ENCODE measurements at regions not wholly inside any gene's neighbourhood (a gene's known extent, or its start where the extent isn't known, plus 50 kb on each side); places are given as distances from the start of the nearest gene placed in this dataset.

GRCh38 chr5:120991569-120991968 is 527.5 kb downstream of the PRR16 start:
- Histone ChIP-seq H4K20me1 (ENCODE audit: insufficient read depth, low read length) (no peaks in the 10 kb centered on the region), H3K4me3 (replicated peaks in 1 of 3; ENCODE audit: insufficient read depth in 1 of 3, low read depth in 2 of 3, low read length in 3 of 3) (no peak overlapping the region), H3K9ac (ENCODE audit: insufficient read depth, low read depth, low read length) (no peak overlapping the region), H3K27ac (ENCODE audit: extremely low read length, insufficient read depth, low read length) (no peak overlapping the region), H3K27me3 (ENCODE audit: control insufficient read depth in 1 of 2, insufficient read depth in 2 of 2, low read length in 2 of 2) (no peaks in the 10 kb centered on the region), H3K9me3 (ENCODE audit: low read length) (no peaks in the 10 kb centered on the region), H2AFZ (ENCODE audit: low read length) (no peak overlapping the region), H3K4me1 (ENCODE audit: insufficient read depth, low read length) (no peaks in the 10 kb centered on the region), H3K4me2 (ENCODE audit: low read depth, low read length) (no peak overlapping the region), H3K36me3 (replicated peaks in 1 of 2; ENCODE audit: control insufficient read depth in 1 of 2, insufficient read depth in 2 of 2, low read length in 2 of 2) (no peaks in the 10 kb centered on the region), H3K79me2 (ENCODE audit: insufficient read depth, low read length) (no peaks in the 10 kb centered on the region)
- DNase-seq (ENCODE audit: low spot score) (no peak), FAIRE-seq (no peak), ATAC-seq (no peak)
- no TSS peak for BruUV-seq (replicated peaks)
- in situ Hi-C loops (cut with HindIII; ENCODE audit: extremely low pct_ligation_motif_present, low pct_unique_long_range_greater_than_20kb) (no loop called here), intact Hi-C loops (cut with micrococcal nuclease; ENCODE audit: unreplicated experiment) (no loop called here)
- TF ChIP-seq ARNT (IDR thresholded peaks at IDR 0.05) (no peak), HOMEZ (CRISPR knock-in tag; IDR thresholded peaks at IDR 0.05; ENCODE audit: low read depth) (no peak), ZNF773 (CRISPR knock-in tag; IDR thresholded peaks at IDR 0.05; ENCODE audit: borderline replicate concordance) (no peak), IRF2 (CRISPR knock-in tag; IDR thresholded peaks at IDR 0.05) (no peak), HDAC1 (CRISPR knock-in tag; IDR thresholded peaks at IDR 0.05) (no peak), ZNF180 (CRISPR knock-in tag; IDR thresholded peaks at IDR 0.05; ENCODE audit: borderline replicate concordance, low read depth) (no peak)
- CTCF ChIA-PET (ENCODE audit: low intra/inter-chr PET ratio, low total read pairs): no interaction called here
- POLR2A ChIA-PET: no interaction called here
- 24% methylated on average over 2 of the region's 2 CpGs for WGBS (ENCODE audit: low lambda C conversion rate)

GRCh38 chr5:120994112-120994511 is 530.0 kb downstream of the PRR16 start:
- 0% methylated on average over 1 of the region's 1 CpG for WGBS (ENCODE audit: low lambda C conversion rate)
- no peaks in the 10 kb centered on the region for H3K27me3 ChIP-seq (ENCODE audit: control insufficient read depth in 1 of 2, insufficient read depth in 2 of 2, low read length in 2 of 2)
- POLR2A ChIA-PET: no interaction called here
- TF ChIP-seq ZNF720 (CRISPR knock-in tag; IDR thresholded peaks at IDR 0.05) (no peak), EP300 (IDR thresholded peaks at IDR 0.05; ENCODE audit: low read depth in 2 of 2, low read length in 2 of 2) (no peak), EP300 (CRISPR knock-in tag; IDR thresholded peaks at IDR 0.05; ENCODE audit: borderline replicate concordance) (no peak), ZBTB7A (CRISPR knock-in tag; IDR thresholded peaks at IDR 0.05) (no peak), SIN3B (IDR thresholded peaks at IDR 0.05; ENCODE audit: low read length) (no peak), SOX6 (IDR thresholded peaks at IDR 0.05) (no peak), SOX6 (CRISPR knock-in tag; IDR thresholded peaks at IDR 0.05) (no peak), CBX2 (IDR thresholded peaks at IDR 0.05; ENCODE audit: low read depth, low read length) (no peak), CBX2 (CRISPR knock-in tag; IDR thresholded peaks at IDR 0.05; ENCODE audit: low read depth) (no peak), PRMT3 (CRISPR knock-in tag; IDR thresholded peaks at IDR 0.05; ENCODE audit: borderline replicate concordance, low read depth) (no peak), TIGD3 (CRISPR knock-in tag; IDR thresholded peaks at IDR 0.05; ENCODE audit: borderline replicate concordance) (no peak), HDAC6 (IDR thresholded peaks at IDR 0.05; ENCODE audit: low read depth, low read length) (no peak), ARNT (IDR thresholded peaks at IDR 0.05) (no peak), FLYWCH1 (CRISPR knock-in tag; IDR thresholded peaks at IDR 0.05) (no peak), ZNF337 (CRISPR knock-in tag; IDR thresholded peaks at IDR 0.05; ENCODE audit: borderline replicate concordance, low read depth) (no peak), TCF7L2 (IDR thresholded peaks at IDR 0.05; ENCODE audit: low read depth, low read length) (no peak)

More at GRCh38 chr5:120994112-120994511, 530.0 kb downstream of the PRR16 start:
- no peak for FAIRE-seq
- no peak overlapping the region for H3K4me2 ChIP-seq (ENCODE audit: low read depth, low read length)
- ATAC-seq: no peak
- H3K27ac ChIP-seq (ENCODE audit: extremely low read length, insufficient read depth, low read length): no peak overlapping the region
- no TSS peak for BruUV-seq (replicated peaks)
- H4K20me1 ChIP-seq (ENCODE audit: insufficient read depth, low read length): no peaks in the 10 kb centered on the region
- CTCF ChIA-PET (ENCODE audit: low intra/inter-chr PET ratio, low total read pairs): no interaction called here
- DNase-seq (ENCODE audit: low spot score): no peak
- no peaks in the 10 kb centered on the region for H3K9me3 ChIP-seq (ENCODE audit: low read length)
- H3K9ac ChIP-seq (ENCODE audit: insufficient read depth, low read depth, low read length): no peak overlapping the region
- in situ Hi-C loops (cut with HindIII; ENCODE audit: extremely low pct_ligation_motif_present, low pct_unique_long_range_greater_than_20kb) (no loop called here), intact Hi-C loops (cut with micrococcal nuclease; ENCODE audit: unreplicated experiment) (no loop called here)
- H3K4me1 ChIP-seq (ENCODE audit: insufficient read depth, low read length): no peaks in the 10 kb centered on the region
- H3K36me3 ChIP-seq (replicated peaks in 1 of 2; ENCODE audit: control insufficient read depth in 1 of 2, insufficient read depth in 2 of 2, low read length in 2 of 2): no peaks in the 10 kb centered on the region
- no peak overlapping the region for H2AFZ ChIP-seq (ENCODE audit: low read length)
- H3K4me3 ChIP-seq (replicated peaks in 1 of 3; ENCODE audit: insufficient read depth in 1 of 3, low read depth in 2 of 3, low read length in 3 of 3): no peak overlapping the region
- no peaks in the 10 kb centered on the region for H3K79me2 ChIP-seq (ENCODE audit: insufficient read depth, low read length)
